Medulla oblongata (tissue), 1 donor: ENCODE measurements at regions not wholly inside any gene's neighbourhood (a gene's known extent, or its start where the extent isn't known, plus 50 kb on each side); places are given as distances from the start of the nearest gene placed in this dataset.

ENCODE experiments used
- DNase-seq: peaks from one replicate; pipeline ENCODE4 v3.0.0-alpha.2; 2015; ENCODE audit errors: extremely low spot score

DNA sequence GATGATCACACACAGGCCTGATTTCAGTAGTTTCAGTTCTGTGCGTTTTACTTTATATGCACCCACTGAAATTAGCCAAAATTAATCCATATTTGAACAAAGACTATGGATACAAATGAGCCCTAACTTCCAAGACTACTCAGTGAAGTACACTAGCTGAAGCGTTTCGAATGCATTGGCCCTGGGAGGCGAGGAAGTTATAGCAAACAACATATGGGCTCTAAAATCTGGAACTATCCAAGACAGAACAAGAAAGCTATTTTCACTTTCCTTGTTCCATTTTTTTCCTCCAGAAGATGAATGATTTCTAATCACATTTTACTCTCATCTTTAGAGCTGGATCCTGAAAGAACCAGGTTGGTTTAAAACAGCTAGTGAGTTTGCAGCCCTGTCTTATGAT, 399.4 kb upstream of the HNRNPA3 start:
- DNase-seq: no peak

DNA sequence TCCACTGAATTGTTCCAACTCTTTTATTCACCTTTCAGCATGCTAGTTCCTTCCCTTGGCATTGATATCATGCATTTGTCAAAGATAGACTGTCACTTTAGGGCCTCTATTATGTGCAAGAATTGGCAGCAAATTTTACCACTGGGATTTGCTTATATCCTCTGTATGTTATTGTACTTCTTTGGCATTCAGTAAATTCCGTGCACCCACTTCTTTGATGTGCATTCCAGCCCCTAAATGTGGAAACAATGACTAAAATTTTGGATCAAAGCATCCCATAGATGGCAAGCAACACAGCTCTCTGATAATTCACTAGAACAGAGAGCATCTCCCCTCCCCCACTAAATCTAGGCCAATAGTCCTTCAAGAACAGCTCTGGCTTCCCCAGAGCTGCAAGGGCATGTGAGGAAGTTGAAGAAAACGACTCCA, 399.0 kb upstream of the HNRNPA3 start:
- DNase-seq: no peak

DNA sequence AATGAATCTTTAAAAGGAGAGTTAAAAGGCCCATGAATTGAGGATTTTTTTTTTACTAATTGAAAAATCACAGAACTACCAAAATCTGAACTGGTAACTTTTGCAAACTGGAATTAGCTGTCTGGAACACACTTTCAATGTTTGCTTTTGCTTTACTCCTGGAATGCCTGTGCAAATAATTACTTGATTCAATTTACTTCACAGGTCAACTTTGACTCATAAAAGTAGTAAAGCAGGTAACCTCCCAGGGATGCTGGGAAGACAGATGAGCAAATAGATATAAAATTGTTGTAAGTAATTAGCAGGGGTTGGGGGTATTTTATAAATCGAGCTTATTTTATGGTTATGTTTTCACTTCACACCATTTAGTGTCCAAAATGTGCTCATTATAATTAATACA, 398.3 kb upstream of the HNRNPA3 start:
- DNase-seq: no peak

DNA sequence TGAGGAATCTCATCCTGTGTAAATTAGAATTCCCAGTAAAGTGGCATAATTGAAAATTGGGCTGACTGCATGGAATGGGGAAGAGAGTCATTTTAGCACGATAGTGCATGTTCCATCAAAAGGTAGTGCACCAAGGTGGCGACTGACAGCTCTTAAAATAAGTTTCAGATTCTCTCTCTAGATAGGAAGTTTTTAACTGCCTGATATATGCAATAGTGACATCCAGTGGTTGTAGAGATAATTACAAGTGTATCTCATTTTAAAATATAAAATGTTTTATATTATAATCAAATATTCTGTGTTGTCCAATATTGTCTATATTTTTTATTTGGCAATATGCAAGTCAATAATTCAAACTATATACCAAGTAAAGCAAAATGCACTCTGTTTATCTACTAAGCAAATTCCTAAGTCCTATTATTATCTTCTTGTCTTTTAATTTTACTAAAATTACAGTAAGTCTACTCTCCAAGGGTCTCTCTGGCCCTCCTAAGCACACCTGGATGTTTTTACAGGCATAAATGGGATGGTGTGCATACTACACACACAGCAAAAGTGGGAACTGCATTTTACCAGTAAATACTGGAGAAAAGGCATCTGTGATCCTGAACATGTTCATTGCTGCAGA, 397.7 kb upstream of the HNRNPA3 start:
- DNase-seq: peak; percentile 27

DNA sequence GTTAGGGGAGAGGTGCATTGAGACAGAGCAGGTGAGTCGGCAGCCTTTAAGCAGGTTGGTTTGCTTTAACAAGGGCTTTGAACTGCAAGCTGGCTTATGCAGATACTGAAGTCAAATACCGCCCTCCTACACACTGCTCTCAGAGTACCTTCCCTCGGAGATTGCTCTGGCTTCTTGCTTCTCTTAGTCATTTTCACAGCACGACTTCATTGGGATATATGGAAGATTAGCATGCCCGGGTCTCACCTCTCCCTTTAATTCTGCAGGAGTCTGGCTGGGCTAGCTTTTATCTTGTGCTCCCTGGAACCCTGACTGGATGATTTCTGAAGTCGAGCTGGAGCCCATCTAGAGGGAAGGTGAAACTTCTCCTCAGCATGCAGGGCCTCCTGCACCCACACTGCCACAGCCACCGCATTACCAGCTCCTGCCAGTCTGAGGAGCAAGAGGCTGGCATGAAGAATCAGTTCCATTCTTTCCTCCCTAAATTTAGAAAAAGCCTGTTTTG, 395.5 kb upstream of the HNRNPA3 start:
- no peak for DNase-seq

DNA sequence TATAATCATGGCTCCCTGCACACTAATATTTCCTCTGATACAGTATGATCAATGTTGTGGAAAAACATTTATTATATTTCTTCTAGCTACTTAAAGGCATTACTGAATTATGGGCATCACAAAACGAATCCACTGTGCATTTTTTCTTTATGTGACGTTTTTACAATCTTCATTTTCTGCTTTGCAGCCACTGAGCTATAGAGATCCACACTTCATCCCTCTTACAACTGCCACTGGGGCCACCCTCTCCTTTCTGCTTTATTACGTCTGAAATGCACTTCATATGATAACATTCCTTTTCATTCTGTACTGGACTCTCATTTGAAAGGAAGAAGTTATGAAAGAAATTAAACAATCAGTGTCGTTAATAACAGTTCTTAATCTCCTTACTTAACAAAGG, 394.5 kb upstream of the HNRNPA3 start:
- DNase-seq: no peak

DNA sequence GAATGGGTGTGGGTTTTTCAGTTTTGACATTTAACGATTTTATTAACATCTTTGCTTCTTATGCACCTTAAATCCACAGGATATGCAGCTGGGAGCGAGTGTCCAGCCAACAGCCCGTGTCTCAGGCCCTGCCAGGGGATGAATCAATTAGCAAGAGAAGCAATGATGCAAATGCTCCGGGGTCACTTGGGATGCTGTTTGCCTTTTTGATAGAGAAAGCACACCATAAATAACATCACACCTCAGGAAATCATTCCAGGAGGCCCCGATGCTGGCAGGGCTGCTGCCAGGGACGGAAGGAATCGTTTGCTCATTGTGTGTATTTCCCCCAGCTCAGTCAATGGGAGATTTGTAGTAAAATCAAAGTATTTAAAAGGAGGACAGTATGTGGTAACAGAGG, 394.0 kb upstream of the HNRNPA3 start:
- no peak for DNase-seq

DNA sequence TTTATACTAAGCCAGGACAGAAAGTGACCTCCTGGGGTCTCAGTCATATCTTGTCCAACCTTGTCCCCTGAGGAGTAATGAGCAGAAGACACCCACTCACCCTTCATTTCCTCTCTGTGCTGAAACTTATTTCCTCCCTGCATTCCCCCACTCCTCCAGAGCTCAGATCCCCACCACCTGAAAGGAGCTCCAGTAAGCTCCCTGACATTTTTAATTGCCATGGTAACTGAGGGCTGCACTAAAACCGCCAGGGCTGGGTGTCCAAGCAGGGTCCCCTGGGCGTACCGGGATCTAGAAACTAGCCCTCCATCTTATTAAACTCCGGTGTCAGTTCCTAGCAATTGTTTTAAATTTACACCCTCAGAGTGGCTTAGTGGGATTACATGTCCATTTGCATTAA, 393.3 kb upstream of the HNRNPA3 start:
- DNase-seq: no peak

DNA sequence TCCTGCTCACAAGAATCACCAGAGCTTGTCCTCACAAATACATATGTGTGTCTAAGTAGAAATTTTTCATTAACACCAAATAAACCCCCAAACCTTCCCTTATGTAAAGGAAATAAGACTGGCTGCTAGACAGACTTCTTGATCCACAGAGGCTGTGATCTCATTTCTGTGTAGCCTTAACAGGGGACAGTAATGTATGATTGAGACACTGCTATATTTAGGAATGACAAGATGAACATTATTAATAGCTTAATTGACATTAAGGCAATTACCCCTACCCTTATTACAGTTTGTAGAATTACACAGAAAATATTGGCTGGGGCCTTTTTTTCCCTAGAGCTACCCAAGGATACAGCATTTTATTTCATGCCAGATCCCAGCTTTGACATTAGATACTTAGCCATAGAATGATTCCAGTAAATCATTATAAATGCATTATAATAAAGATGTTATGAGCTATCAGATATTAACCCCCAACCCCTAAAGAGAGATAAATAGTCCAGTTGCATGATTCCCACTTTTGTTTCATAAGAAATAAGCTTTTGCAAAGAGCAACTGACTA, 392.1 kb upstream of the HNRNPA3 start:
- no peak for DNase-seq

DNA sequence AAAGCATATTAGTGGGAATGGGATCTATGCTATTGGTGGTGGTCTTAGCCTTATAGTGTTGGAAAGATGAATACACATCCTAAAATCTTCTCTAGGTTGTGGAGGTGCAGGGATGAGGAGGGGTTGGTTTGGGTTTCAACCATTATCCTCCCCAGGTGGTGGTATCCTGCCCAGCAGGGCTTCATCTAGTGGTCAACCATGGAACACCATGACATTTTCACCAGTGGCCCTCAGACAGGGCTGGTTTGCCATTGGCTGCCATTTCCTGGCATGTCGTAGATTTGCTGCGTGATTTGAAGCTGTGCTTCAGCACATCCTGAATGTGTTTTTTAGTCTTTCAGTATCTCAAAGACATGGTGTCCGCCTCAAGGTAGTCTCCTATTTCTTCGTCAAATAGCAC, 391.2 kb upstream of the HNRNPA3 start:
- DNase-seq: no peak

DNA sequence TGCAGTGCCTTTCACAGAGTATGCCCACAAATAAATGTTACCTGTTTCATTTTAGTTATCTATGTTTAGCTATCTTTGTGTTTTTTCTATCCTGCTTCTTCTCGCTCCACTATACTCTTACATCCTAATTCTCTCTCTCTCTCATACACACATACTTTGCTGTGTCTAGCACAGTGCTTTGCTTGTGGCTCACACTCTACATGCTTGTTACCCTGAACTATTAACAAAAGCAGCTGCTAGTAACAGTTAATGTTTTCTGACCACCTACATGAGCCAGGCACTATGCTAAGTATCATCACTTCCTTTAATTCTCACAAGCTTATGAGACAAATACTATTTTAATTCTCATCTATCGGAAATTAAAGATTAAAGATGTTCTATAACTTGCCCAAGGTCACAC, 390.5 kb upstream of the HNRNPA3 start:
- no peak for DNase-seq

DNA sequence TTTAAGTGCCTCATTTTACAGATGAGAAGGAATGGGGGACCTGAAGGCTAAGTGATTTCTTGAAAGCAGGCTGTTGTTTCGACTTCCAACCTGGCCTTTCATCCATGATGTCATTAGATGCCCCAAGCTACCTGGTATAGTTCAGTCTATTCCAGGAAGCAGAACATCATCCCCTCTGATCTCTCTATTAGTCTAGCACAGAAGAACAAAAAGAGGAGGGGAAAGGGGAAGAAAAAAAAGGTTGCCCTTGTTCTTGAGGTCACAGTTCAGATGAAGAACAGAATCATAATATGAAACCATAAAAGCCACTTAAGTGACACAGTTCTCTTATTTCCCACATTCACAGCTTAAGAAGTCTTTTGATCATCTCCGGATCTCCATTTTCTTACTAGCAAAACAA, 386.2 kb upstream of the HNRNPA3 start:
- DNase-seq: no peak

DNA sequence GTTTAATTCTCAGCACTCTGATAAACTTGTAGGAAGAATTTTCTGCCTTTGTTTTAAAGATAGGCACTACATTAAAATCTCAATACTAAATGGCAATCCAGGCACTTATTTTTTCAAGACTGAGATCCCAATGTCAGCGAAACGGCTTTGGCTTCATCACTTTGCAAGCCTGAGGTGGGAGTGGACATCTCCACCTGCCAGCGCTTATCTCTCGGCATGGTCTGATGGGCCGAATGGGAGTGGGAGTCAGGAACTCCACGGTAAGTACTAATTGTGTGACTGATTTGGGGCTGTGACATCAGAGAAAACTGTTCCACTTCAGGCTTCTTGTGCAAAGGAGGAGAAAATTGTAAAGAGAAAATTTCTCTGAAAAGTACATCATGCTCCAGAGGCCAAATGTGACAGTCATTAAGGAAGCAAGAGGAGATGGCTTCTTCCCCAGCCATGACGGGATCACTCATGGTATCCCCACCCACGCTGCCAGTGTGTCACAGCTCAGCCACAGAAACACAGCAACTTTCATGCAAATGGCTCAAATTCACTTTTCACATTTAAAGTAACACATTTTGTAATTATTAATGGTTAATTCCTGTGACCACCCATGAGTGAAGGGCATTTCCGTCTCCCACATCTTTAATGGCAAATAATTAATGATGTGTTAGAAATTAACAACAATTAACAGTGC, 385.5 kb upstream of the HNRNPA3 start:
- no peak for DNase-seq

DNA sequence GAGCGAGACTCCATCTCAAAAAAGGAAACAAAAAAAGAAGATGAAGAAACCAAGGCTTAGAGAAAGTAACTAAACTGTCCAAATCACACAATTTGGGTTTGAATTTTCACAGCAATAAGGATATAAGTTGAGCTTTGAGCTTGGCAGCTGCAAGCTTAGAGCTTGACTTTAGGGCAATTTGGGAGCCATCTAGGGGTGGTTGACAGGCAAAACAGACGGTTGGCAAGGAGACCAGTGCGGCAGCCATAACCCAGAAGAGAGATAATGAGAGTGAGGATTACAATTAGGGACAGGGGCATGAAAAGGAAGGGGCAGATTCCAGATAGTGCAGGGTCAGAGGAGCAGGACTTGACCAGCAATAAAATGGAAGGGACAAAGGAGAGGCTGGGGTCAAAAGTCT, 382.2 kb upstream of the HNRNPA3 start:
- DNase-seq: no peak

DNA sequence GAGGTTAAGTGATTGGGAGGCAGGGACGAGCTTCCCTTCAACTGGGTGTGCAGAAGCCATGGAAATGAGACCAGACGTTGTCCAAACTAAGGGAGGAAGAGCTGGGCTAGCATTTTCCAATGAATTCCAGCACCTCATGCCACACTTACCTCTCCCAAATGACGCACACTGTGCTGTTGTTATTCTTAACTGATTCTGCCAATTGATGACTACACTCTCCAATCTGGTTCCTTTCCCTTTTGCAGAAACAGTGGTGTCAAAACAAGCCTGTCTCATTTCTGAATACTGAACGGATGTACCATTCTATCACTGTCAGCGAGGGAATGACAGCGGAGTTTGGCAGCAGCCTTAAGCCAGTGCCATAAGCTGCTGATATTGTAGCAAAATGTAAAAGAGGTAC, 380.5 kb upstream of the HNRNPA3 start:
- DNase-seq: no peak

DNA sequence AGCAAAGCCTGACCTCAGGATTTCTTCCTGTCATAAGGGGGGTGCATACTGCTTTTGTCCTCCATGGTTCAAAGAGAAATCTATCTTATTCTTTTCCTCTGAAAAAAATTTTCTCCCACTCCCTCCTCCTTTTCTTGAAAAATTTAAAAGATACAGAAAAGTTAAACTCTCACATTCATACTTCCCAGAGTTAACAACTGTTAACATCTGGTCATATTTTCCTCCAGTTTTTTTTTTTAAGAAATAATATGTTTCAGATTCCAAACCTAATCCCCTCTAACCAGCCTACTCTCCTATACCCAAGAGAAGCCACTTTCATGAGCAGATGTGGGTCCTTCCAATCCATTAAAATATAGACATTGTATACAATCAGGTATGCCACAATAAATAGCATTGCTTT, 378.9 kb upstream of the HNRNPA3 start:
- DNase-seq: no peak

DNA sequence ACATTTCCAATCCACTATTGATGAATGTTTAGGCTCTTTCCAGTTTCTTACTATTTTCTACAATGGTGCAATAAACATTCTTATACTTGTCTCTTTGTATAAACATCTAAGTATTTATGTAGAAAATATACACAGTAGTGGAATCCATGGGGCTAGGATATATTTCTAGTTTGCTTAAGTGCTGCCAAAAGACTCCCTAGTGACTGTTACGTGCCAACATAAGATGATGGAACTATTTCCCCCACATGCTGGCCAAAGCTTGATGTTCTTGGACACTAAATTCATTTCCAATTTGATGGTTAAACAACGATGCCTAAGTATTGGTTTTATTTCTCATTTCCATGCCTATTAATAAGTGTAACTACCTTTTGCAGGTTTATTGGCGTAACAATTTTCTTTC, 378.4 kb upstream of the HNRNPA3 start:
- no peak for DNase-seq

DNA sequence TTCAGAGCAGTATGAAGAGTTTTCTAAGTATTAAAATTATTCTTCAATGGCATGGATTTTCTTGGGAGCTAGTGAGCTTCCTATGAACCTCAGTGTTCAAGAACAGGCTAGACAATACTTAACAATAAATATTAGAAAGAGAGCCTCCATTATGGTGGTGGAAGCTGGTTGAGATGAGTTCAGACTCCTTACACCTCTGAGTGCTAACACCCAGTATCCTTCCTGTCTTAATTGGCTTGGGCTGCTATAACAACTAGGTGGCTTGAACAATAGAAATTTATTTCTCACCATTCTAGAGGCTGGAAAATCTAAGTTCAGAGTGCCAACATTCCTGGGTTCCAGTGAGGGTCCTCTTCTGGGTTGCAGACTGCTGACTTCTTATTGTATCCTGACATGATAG, 369.4 kb upstream of the HNRNPA3 start:
- no peak for DNase-seq

DNA sequence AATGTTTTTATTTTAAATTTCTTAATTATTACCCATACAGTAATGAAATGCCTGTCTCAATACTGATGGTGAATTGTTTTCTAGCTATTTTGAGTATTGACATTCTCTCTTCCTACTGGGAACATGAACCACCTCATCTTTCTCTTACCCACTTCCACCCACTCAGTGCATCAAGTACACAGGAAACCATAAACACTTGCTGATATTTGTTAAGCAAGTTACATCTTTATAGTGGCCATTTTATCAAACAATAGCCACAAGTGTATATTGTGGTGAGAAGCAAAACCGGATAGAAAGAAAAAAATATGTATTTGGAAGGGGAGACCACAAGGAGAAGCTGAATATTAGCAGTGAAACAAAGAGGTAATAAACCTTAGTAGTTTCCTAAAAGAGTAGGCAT, 368.1 kb upstream of the HNRNPA3 start:
- no peak for DNase-seq

DNA sequence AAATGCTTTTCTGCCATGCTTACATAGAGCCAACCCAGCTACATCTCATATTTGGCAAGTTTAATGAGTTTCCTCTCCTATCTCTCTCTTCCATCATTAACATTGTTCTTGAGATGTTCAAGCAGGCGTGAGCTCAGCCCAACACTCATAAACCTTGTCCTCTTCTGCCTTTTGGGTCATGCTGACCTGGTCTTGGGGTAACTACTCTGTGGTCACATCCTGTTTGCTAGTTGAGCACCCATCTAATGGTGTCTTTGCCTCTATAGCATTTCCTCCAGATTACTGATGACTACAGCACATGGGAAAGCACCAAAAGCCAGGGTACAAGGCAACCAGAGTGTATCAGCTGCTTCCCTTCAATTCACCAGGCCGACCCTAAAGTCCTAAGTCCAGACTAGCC, 366.9 kb upstream of the HNRNPA3 start:
- no peak for DNase-seq

DNA sequence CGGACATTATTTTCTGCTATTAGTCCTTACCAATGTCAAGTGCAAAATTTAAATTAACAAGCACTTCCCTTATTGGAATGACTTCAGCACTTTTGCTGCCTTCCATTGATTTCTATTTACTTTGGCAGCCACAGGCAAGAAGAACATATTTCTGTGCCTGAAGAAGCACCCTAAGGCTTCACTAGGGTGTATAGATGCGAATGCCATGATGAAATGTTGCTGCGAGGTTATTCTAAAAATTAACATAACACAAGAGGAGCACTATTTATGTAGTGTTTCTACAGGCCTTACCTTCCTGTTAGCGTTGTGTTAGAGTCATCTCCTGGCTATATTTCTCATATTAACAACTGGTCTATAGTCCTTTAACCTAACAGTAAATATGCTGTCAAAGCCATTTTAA, 365.0 kb upstream of the HNRNPA3 start:
- no peak for DNase-seq

DNA sequence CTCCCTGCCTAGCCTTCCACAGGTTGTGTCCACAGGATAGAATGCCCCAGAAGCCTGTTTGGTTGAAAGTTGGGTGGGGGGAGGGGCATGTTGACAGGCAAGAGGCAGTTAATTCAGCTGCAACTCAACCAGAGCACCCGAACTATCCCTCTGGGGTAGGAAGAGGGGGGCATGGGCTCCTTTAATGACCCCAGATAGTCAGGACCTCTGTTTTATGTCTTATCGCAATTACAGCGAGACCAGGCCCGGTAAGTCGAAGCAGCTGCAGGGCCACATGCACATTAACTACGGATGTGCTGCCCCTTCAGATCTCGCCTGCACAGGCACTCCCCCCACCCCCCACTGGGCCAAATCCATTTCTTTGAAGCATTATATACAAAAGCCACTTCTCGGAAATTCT, 363.8 kb upstream of the HNRNPA3 start:
- no peak for DNase-seq

DNA sequence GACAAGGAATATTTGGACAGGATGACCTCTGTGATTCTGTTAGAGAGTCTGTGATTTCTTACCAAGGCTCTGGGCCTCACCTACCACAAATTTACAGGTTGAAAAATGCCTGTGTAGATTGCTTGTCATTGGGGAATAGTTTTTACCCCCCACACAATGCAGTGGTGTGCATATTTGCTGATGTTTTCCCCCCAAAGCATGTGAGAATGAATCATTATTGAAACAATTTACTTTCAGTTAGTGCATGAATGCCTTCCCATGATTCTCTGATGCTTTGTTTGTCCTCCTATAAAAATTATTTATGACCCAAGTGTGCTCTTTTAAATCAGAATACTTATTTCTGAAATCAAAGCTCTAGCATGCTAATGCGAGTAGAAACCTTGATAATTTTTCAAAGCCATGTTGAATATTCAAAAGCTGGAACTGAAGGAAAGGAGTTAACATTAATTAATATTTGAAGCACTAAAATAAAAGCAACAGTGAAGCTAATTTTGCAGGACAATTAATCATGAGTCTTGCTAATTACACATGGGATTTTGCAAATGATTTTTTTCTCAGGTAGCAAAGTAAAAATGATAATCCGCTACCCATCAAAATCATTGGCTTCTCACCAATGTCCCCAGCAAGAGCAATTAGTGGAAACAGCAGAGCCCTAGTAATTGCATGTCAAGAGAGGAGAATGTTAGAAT, 361.2 kb upstream of the HNRNPA3 start:
- DNase-seq: no peak
